Parathyroid adenoma (tissue), 2 donors: ENCODE measurements at regions not wholly inside any gene's neighbourhood (a gene's known extent, or its start where the extent isn't known, plus 50 kb on each side); places are given as distances from the start of the nearest gene placed in this dataset.

Source experiments
- H2AFZ ChIP-seq: fragments of 300-600 bp; sonication (generic); one replicate; pipeline ENCODE4 v1.7.0; 2017; ENCODE audit warnings: antibody characterized with exemption, mild to moderate bottlenecking
- H3K27ac ChIP-seq: fragments of 300-600 bp; sonication (generic); one replicate; pipeline ENCODE4 v1.7.0; 2017
- H3K27me3 ChIP-seq: fragments of 300-600 bp; sonication (generic); one replicate; pipeline ENCODE4 v1.7.0; 2017; ENCODE audit warnings: low read length; ENCODE audit not compliant: control insufficient read depth, insufficient read depth
- H3K36me3 ChIP-seq: fragments of 300-600 bp; sonication (generic); one replicate; pipeline ENCODE4 v1.7.0; 2017; ENCODE audit warnings: low read length; ENCODE audit not compliant: control insufficient read depth, insufficient read depth
- H3K4me1 ChIP-seq: fragments of 300-600 bp; sonication (generic); one replicate; pipeline ENCODE4 v1.7.0; 2017; ENCODE audit warnings: control low read depth
- H3K4me2 ChIP-seq: fragments of 300-600 bp; sonication (generic); one replicate; pipeline ENCODE4 v1.7.0; 2017; ENCODE audit warnings: low read length
- H3K4me3 ChIP-seq: fragments of 300-600 bp; sonication (generic); one replicate; pipeline ENCODE4 v1.7.0; 2017; ENCODE audit warnings: low read depth, low read length
- H3K79me2 ChIP-seq: fragments of 300-600 bp; sonication (generic); one replicate; pipeline ENCODE4 v1.7.0; 2017; ENCODE audit warnings: control low read depth
- H3K9ac ChIP-seq: fragments of 300-600 bp; sonication (generic); one replicate; pipeline ENCODE4 v1.7.0; 2017; ENCODE audit warnings: mild to moderate bottlenecking
- H3K9me3 ChIP-seq: fragments of 300-600 bp; sonication (generic); one replicate; pipeline ENCODE4 v1.7.0; 2017; ENCODE audit warnings: low read length; ENCODE audit not compliant: control insufficient read depth
- CTCF ChIP-seq: fragments of 300-600 bp; sonication (generic); IDR thresholded peaks from one replicate; pipeline ENCODE4 v1.7.0; 2017; ENCODE audit warnings: antibody characterized with exemption, mild to moderate bottlenecking
- donor health status: primary hyperparathyroidism.

- Histone ChIP-seq H3K4me3 (no peak overlapping the region), H3K4me1 (no peaks in the 10 kb centered on the region), H3K79me2 (no peaks in the 10 kb centered on the region), H2AFZ (no peak overlapping the region), H3K36me3 (no peaks in the 10 kb centered on the region), H3K27me3 (no peaks in the 10 kb centered on the region), H3K27ac (no peak overlapping the region), H3K9ac (no peak overlapping the region), H3K9me3 (no peaks in the 10 kb centered on the region), H3K4me2 (no peak overlapping the region)
- no peak for TF ChIP-seq CTCF
Measured at GRCh38 chr18:45232061-45232460, 383.2 kb upstream of the SLC14A2 start.

DNA sequence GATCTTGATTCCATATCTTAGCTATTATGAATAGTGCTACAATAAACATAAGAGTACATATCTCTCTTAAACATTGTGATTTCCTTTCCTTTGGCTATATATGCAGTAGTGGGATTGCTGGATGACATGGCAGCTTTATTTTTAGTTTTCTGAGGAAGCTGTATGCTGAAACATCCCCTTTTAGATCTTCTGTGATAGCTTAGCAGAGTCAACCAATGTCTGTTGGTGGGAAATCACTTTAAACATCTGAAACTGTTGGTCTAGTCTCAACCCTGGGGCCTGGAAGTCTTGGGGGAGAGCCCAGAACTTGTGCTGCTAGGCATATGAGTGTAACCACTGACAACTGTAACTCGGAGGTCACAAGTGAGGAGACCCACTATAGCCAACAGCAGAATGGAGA is 378.6 kb upstream of the SLC14A2 start:
- no peak for TF ChIP-seq CTCF
- Histone ChIP-seq H3K36me3 (no peaks in the 10 kb centered on the region), H3K27me3 (no peaks in the 10 kb centered on the region), H2AFZ (no peak overlapping the region), H3K27ac (no peak overlapping the region), H3K9me3 (no peaks in the 10 kb centered on the region), H3K9ac (no peak overlapping the region), H3K79me2 (no peaks in the 10 kb centered on the region), H3K4me2 (no peak overlapping the region), H3K4me1 (no peaks in the 10 kb centered on the region), H3K4me3 (no peak overlapping the region)

DNA sequence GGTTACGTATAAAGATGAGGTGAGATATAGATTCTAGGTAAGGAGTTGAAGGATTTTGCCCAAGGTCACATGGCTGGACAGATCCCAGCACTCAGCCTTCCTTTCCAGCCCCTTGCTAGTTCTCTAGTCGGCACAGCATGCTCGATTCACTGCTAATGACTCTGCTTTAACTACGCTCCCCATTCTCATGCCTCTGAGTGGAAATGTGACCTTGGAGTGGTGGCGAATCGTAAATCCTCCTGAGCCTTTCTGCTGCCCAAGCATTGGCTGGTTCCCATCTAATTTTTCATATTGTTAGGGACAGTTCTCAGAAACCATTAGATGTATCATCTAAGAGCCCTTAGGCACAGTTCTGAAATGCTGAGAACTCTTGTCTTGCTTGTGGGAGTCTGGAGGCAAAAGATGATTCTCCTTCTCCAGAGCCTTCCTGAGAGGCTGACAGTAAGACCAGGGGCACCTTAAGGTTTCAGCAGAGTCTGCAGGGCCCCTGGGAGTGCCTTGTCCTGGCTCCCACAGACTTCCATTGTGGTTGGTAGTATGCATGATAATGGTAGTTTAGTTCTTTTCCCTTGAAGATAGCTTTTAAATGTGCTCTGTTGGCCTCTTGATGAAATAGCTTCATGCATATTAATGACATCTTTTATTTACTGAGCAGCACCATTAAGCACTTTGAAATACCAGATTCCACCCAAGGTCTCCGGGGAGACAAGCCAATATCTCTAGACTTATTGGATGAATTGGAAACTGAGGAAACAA is 377.8 kb upstream of the SLC14A2 start:
- Histone ChIP-seq H3K79me2 (no peaks in the 10 kb centered on the region), H3K27me3 (no peaks in the 10 kb centered on the region), H3K4me3 (no peak overlapping the region), H3K27ac (no peak overlapping the region), H3K9ac (no peak overlapping the region), H3K4me2 (no peak overlapping the region), H2AFZ (no peak overlapping the region), H3K4me1 (no peaks in the 10 kb centered on the region), H3K9me3 (no peaks in the 10 kb centered on the region), H3K36me3 (no peaks in the 10 kb centered on the region)
- no peak for TF ChIP-seq CTCF

GRCh38 chr18:45241271-45241670 is 374.0 kb upstream of the SLC14A2 start:
- Histone ChIP-seq H3K9me3 (no peaks in the 10 kb centered on the region), H3K9ac (no peak overlapping the region), H3K27ac (no peak overlapping the region), H3K36me3 (no peaks in the 10 kb centered on the region), H3K4me2 (no peak overlapping the region), H3K4me1 (no peaks in the 10 kb centered on the region), H3K79me2 (no peaks in the 10 kb centered on the region), H3K4me3 (no peak overlapping the region), H2AFZ (no peak overlapping the region), H3K27me3 (no peaks in the 10 kb centered on the region)
- TF ChIP-seq CTCF: no peak

DNA sequence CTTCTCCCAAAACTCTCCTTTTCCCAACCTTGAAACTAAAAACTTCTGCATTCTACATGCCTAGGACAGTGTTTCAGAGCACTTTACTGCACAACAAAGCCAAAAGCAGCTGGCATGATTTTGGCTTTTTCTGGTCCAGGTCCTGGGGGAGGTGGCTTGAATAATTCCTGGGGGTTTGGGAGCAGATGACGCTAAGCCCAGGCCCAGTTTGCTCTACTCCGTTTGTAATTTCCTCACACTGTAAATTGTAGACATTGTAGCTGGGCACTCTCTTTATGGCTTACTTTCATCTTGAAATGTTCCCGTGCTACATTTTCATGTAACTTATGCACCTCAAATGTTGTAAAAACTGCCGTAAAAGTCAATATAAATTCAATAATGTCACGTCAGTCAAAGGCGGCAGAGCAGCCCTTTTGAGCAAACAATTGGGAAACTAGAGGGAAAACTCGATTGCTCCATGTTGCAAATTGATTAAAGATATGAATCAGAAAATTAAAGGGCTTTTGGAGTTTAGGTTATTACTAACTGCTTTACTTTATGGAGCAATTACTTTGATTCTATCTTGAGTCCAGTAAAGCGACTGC is 373.2 kb upstream of the SLC14A2 start:
- Histone ChIP-seq H3K4me1 (no peaks in the 10 kb centered on the region), H3K27ac (no peak overlapping the region)

More for the DNA sequence above, 373.2 kb upstream of the SLC14A2 start:
- H3K4me2 ChIP-seq: no peak overlapping the region
- no peaks in the 10 kb centered on the region for H3K9me3 ChIP-seq
- H3K79me2 ChIP-seq: no peaks in the 10 kb centered on the region
- no peaks in the 10 kb centered on the region for H3K36me3 ChIP-seq
- H3K27me3 ChIP-seq: no peaks in the 10 kb centered on the region
- H3K4me3 ChIP-seq: no peak overlapping the region
- H2AFZ ChIP-seq: no peak overlapping the region
- TF ChIP-seq CTCF: no peak
- H3K9ac ChIP-seq: no peak overlapping the region
